GM18873 (cell line): ENCODE measurements at regions not wholly inside any gene's neighbourhood (a gene's known extent, or its start where the extent isn't known, plus 50 kb on each side); places are given as distances from the start of the nearest gene placed in this dataset.

Experiments
- ATAC-seq: cut with Tn5 transposase; IDR thresholded peaks from one replicate; pipeline ENCODE4 v1.9.1; 2021; ENCODE audit warnings: mild to moderate bottlenecking, moderate library complexity, moderate number of reproducible peaks; ENCODE audit not compliant: unreplicated experiment, low FRiP score

DNA sequence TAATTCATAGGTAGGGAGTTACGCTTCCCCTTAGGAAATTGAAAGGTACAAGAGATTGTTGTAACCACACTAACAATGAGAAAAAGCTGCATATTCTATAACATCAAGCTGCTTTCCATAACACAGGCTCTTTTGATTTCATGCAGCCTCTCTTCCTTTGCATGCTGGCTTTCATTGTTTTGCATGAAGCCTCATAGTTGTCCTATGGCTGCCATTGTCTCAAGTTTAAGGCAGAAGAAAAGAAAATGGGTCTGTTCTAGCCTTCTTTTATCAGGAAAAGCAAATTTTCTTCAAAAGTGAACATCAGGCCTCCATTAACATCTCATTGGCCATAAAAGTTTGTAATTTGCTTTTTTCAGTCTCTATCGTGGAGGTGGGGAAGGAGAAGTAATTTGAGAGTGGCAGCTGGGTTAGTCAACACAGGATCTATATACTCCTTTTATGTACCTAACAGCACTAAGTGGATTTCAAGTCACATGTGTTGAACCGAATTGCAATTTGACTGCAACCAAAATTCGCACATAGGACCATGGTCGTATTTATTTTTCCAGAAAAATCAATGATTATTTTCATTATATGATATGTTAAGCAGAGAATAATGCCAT is 248.5 kb upstream of the RND3 start:
- no peak for ATAC-seq

DNA sequence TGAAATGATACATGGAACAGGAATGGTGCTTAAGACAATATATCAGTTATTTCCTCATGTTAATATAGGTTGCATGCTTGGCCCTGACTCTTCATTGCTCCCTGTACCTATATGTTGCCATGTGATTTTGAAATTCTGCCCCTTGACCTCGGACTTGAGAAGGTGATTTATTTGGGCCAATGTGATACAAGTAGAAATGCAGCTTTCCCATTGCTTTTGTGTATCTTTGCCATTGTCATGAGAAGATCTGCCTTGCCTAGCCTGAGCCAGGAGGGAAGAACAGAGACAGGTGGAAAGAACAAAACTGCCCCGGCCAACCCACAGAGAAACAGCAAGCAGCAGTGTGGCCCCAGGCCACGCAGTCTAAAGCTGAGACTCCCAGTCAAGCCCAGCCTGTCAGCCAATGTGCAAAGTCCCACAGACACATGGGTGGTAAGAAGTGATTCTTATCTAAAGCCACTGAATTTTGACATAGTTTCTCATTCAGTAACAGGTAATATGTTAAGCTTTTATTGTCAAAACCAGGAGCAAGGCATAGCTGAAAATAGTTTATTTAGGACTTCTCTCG is 245.7 kb upstream of the RND3 start:
- no peak for ATAC-seq

DNA sequence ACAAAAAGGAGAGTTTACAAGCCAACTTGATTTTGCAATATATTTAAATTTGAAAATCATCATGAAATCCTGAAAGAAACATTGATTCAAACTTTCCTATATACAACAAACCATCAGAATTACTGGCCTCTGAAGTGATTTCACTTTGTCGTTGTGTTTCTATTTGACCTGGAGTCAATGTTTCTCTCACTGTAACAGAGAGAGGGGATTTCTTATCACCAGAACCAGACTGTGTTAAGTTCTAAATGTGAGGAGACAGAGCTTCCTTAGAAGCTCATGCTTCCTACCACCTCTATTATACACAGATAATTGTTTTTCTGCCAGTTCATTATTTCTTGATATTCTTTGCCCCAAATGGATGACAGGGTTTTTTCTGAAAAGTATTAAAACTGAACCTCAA is 245.0 kb upstream of the RND3 start:
- ATAC-seq = no peak

DNA sequence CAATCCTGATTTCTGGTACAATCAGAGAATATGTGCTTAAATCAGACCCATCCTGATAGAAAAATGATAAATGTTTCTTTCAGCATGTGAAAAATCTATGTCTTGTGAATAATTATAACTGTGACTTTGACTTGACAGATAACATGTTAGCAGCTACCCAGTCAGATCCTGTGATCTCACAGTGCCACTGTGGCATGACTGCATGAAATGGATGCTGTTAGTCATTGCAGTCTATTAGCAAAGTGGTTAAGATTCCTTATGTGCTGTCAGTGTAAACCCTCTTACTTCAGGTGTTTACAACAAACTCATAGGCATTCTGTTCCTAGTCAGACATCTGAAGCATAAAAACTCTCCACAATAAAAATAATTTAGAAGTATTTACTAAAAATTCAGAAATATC is 244.6 kb upstream of the RND3 start:
- no peak for ATAC-seq

DNA sequence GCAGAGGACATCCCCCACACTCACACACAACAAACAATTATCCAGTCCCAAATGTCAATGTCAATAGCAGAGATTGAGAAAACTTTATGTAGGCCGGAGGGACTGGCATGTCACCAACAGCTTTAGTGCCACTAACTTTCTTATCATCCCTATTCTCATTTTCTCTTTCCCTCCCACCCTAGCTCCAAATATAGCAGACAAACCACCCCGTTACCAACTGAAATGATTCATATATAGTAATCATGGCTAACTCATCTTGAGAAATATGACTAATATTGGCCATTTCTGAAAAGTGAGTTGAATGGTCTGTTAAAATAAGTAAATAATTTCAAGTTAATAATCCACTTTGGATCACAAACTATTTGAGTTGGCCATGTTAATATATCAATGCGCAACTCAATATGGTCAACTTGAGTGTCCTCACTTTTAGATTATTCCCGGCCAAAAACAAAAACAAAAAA is 242.1 kb upstream of the RND3 start:
- ATAC-seq = peak; percentile 85

DNA sequence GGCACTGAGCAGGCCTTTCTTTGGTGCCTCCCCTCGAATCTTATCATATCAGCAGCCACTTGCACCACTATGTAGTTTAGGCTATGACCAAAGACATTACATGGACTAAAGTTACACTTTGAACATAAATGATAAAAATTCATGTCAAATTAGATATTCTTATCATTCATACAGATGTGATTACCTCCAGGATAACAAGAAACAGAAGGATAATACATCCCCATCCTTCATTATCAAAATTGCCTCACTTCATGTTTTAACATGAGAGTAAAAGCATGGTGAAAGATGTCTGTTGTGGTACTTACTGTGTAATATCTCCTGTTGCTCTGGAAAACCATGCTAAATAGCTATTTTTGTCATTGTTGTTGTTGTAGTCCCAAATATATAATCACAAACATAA is 230.8 kb upstream of the RND3 start:
- ATAC-seq = no peak

DNA sequence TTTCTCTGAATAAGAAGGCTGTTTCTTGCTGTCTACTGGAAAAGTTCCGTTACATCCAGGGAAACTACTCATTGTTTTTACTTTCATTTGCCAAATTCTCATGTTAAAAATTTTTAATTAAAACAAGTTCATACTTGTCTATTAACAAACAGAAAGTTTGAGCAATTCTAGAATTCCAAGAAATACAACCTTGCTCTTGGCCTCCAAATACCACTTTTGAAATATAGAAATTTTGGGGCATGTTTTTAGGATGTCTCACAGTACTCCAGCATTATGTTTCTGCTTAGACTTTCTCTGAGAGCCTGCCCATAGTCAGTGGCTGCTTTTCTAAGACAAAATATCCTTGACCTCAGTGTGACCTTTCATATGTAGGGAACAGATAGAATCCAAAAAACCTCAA is 228.7 kb upstream of the RND3 start:
- no peak for ATAC-seq

DNA sequence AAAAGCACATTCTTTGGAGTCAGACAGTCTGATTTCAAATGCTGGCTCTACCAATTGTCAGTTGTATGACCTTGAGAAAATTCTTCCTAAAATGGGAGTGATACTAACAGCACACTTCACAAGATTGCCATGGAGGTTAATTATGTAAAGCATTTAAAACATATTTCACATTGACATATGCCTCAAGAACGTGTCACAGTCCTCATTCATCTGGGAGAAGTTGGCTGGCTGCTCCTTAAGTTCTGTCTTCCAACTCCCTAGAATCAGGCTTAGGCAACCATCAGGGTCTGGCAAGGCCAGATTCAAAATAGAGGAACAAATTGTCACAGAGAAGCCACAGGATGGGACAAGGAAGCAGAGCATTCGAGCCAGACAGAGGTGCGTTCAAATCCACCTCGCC is 228.0 kb upstream of the RND3 start:
- ATAC-seq = no peak

DNA sequence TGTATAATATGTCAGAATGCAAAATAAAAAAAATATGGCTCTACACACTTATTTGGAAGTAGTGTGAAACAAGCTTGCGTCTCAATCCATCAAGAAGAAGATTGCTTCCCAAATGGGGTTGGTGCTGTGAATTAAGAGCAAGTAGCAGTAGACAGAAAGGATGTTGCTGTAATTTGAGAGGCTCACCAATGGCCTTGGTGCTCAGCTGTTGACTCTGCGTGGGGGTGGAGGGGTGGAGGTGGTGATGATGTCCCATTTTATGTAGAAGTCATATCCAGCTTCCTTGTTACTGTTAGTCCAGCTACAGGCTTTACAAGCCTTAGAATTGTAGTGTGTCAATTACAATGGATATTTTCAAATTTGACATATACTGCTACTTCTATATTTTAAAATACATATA is 223.4 kb upstream of the RND3 start:
- no peak for ATAC-seq

DNA sequence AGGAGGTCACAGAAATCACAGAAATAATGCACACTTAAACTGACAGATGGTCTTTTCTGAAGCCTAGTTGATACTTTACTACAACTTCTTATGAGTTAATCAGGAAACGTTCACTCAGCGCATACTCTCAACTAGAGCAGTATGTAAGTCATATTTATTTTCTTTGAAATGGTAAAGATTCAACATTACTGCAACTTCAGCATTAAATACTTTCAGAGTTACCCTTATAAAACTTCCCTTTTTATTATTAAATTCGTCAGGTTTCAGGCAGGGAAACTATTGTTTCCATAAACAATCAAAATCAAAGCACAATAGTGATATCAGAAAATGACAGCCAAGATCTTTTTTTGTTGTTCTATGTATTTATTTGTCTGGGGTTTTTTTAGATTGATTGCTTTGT is 222.6 kb upstream of the RND3 start:
- no peak for ATAC-seq

DNA sequence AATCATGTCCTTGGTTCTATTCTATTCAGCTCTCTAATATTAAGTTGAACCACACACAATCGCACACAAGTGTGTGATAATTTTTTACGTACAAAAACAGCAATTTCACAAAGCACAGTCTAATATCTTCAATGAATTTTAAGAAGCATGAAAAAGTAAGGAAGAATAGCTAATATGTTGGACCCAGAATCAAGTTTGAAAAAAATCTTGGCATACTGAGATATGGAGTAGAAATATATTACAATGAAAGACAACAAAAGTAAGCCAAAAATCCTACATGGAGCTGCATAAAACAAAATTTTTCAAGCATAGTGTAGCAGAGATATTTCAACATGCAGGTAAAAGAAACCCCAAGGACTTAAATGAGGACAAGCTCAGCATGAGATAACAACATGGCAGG is 219.1 kb upstream of the RND3 start:
- ATAC-seq = no peak

DNA sequence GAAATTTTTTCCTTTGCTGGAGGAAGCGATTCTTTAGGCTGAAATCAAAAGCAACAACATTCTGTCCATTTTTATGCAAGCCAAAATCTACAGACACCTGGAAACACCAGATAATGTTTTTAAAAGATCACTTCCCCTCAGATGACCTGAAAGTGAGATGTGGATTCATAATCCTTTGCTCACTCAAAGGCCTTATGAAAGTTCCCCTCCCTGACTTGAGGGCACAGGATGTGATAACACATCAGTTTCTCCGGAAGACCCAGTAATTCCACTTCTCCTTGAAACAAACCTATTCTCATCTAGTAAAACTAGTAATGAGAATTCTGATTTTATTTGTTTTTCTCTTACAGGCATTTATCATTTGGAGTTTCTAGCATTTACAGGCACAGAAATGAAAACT is 218.3 kb upstream of the RND3 start:
- ATAC-seq = peak; percentile 79

DNA sequence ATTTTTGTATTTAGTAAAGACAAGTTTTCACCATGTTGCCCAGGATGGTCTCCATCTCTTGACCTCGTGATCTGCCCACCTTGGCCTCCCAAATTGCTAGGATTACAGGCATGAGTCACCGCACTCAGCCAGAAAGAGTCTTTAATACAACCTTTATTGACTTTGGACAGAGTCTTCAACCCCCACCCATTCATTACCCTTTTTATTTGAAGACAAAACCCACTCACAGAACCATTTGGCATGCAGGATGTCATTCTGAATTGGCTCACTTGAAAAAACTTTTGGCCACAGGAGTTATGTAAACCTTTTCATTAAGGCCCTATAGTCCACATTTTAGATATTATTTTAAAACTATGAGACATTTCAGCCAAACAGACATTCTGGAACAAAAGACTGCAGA is 217.9 kb upstream of the RND3 start:
- ATAC-seq = no peak

DNA sequence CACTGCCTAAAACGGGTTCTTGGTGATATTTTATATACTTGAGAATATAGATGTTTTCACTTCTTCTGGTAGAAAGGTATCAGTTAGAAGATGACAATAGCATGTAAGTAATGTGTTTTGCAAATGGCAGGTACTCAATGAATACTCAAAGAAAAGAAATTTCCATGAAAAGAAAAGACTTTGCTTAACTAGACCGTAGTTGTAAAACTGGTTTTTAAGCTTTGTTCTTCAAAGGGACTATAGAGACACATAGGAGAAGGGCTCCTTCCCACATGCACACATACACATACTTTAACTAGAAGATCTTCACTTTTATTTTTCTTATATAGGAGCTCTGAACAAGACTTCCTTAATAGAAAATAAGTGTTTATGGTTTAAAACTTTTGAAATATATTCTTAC is 215.3 kb upstream of the RND3 start:
- ATAC-seq = no peak

DNA sequence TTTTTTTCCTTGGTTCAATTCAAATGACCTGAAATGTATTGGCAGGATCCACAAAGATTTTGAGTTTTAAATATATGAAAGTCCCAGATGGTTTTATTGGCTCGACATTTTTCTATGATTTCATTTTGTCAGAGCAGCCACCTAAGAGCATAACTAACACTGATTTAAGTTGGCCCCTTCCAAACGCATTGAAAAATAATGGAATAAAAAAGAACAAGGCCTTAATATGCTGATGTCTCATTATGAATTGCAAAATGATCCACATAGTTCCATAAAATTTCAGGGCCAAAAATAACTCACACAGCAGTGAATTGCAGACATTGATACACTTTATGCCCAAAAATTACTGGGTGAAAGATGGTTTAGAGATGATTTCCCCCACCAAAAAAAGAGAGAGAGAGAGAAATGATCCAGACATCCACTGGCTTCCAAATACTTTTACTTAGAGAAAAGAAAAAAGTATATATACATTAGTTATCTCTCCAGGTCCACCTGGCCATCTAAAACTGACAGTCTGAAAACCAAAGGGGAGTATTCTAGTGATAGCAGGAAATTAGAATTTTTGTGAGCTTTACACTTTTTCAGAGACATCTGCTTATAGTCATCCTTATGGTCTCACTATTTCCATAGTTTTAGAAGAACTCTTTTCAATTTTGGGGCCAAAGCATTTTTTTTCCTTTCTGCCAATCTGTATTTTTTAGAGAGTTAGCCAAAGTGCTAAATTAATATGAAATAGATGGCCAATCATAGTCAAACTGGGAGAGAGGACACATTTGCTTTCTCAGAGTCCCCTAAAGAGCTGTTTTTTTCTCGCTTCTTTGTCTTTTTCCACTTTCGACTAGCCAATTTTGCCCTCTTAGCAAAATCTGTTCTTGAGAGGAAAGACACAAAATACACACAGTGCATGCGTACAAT is 213.5 kb upstream of the RND3 start:
- no peak for ATAC-seq

DNA sequence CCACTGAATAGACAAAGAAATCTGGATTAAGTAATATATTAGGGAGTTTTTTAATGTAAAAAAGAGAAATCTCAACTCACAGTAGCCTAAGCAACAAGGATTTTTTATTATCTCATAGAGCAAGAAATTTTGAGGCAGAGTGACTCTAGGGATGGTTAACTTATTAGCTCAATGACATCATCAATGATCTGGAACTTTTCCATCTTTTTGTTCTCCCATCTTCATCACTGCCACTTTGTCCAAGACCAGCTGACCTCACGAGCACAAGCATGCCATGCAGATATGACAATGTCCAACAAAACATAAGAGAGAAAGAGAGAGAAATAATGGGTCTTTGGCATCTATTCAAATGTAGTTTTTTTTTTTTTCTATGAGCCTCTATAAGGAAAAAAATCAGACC is 211.8 kb upstream of the RND3 start:
- no peak for ATAC-seq

DNA sequence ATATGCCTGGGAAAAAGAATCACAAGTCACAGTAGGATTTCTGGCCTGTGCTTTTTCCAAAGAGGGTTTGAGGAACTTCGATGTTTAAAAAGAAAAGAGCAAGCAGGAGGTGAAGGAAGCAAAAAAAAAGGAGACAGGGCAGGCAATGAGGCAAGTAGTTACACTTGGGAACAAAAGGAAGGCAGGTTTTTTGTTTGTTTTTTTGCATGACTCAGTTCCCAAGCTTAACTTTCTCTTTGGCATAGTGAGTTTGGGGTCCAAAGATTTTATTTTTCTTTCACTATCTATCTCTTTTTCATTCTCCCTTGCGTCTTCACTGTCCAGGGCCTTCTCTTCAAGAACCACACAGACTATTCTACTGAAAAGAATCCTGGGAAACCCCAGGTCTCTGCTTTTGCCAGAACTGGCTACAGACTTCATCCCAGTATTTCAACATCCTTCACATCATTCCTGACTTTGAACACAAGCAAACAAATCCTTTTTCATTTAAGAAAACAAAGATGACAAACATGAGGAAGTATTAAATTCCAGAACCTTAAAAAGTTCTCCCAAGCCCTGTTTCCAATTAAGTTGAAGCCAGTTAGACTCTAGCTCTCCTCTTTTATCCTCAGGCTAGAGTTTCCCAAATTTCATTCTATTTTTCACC is 210.7 kb upstream of the RND3 start:
- no peak for ATAC-seq

DNA sequence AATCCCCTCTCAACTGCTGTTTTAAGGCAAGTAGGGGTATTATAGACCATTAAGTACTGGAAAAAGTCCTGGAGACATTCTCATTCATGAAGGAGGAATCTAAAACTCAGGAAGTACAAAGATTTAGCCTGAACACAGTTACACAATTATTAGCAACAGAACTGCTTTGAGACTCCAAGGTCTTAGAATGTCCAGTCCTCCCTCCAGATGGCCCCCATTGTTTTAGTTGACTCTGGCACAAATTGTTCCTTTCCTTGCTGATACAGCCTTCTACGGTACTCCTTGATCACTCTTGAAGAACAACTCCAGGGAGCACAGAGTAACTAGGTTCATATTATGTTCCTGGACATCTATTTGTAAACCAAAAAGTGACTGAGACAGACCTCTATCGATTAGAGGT is 210.1 kb upstream of the RND3 start:
- ATAC-seq = no peak

DNA sequence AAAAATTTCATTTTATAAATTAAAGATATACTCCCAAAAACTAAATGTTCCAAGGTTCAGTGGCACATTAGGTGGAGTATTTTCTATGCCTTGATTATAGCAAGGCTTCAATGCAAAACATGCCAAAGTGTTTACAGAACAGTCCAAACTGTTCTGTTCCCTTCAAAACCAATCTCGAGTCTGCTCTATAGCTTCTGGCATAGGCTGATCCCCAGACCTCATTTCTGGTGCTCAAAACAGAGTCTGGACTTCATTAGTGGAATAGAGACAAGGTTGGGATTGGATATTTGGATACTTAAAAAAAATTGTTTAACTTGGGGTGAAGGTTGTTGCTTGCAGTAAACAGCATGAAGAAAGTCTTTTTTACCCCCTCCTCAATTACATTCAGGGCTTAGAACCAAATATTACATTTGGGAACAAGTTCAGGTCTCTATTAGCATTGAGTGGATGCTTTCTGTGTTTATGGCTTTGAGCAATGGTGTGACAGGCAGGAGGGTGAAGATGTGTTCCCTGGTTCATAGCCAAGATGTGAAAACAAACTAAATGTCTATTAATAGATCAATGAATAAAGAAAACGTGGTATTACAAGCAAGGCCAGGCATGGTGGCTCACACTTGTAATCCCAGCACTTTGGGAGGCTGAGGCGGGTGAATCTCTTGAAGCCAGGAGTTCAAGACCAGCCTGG is 208.1 kb upstream of the RND3 start:
- ATAC-seq = no peak

DNA sequence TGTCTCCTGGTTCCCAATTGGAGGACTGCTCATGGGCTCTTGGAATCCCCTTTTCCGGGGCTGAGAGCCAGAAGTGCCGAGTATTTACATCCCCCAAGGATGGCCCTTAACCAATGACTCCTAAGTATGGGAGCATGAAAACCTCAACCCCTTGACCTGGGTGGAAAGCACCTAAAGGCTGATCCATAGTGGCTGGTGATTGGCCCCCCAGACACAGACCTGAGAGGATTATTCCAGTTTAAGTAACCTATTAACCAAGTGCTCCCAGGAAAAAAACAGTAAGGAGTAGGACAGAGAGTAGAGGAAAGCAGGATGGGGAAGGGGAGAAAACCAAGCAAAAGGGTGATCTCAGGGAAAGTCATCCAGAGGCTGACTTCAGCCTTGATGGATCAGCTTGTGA is 206.1 kb upstream of the RND3 start:
- no peak for ATAC-seq

DNA sequence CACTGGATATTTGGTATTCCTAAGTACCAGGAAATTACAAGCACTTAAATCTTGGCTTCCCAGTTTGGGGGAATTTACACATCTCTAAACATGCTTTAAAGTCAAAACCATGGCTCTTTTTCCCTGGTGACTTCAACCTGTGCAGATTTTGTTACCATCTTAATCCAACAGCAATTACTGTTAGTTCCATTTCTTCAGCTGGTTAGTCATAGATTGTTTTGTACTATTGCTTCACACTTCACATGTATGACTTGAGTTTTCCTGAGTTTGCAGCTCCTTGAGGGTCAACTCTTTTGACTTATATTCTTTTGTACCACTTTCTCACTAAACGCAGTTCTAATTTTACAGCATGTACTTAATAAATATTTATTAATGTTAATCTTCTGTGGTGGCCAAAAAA is 203.4 kb upstream of the RND3 start:
- no peak for ATAC-seq
